Fibroblast of villous mesenchyme (primary cell): ENCODE measurements at regions not wholly inside any gene's neighbourhood (a gene's known extent, or its start where the extent isn't known, plus 50 kb on each side); places are given as distances from the start of the nearest gene placed in this dataset.

ENCODE experiments used
- DNase-seq: peaks from one replicate; pipeline ENCODE4 v3.0.0-alpha.2; 2010; ENCODE audit warnings: low read depth
- H3K4me3 ChIP-seq: 2 replicates; pipeline ENCODE4 v1.5.1; 2011; ENCODE audit warnings: low read depth, mild to moderate bottlenecking, low read length
- CTCF ChIP-seq: IDR thresholded peaks from 2 replicates; pipeline ENCODE4 v1.5.1; 2012; ENCODE audit warnings: low read depth, mild to moderate bottlenecking, low read length; ENCODE audit not compliant: insufficient read depth

GRCh38 chr9:80871596-80871995, 817.8 kb downstream of the TLE1 start:
- TF ChIP-seq CTCF, result no peak
- no peak overlapping the region for H3K4me3 ChIP-seq
- DNase-seq, result no peak

GRCh38 chr9:80867731-80868130, 821.6 kb downstream of the TLE1 start:
- H3K4me3 ChIP-seq, result no peak overlapping the region
- no peak for TF ChIP-seq CTCF
- peak; percentile 45 for DNase-seq

- DNase-seq, result no peak
- TF ChIP-seq CTCF, result no peak
- no peak overlapping the region for H3K4me3 ChIP-seq
These were observed 822.6 kb downstream of the TLE1 start for GRCh38 chr9:80866576-80867227.

GRCh38 chr9:80866121-80866520, 823.2 kb downstream of the TLE1 start:
- DNase-seq, result no peak
- no peak for TF ChIP-seq CTCF
- H3K4me3 ChIP-seq, result no peak overlapping the region

- TF ChIP-seq CTCF, result no peak
- peak; percentile 55 for DNase-seq
These were observed 846.3 kb downstream of the TLE1 start for GRCh38 chr9:80843028-80843427.

GRCh38 chr9:80842389-80842788, 847.0 kb downstream of the TLE1 start:
- no peak for TF ChIP-seq CTCF
- peak; percentile 17 for DNase-seq
- H3K4me3 ChIP-seq, result no peak overlapping the region

More at GRCh38 chr9:80843028-80843427, 846.3 kb downstream of the TLE1 start:
- no peak overlapping the region for H3K4me3 ChIP-seq

- H3K4me3 ChIP-seq, result no peak overlapping the region
- DNase-seq, result peak; percentile 34
- TF ChIP-seq CTCF, result no peak
These were observed 847.5 kb downstream of the TLE1 start for GRCh38 chr9:80841888-80842287.
